ENCODE measurements at regions not wholly inside any gene's neighbourhood (a gene's known extent, or its start where the extent isn't known, plus 50 kb on each side); places are given as distances from the start of the nearest gene placed in this dataset.

- Mint-ChIP-seq H3K36me3 (no peaks in the 10 kb centered on the region), H3K4me1 (ENCODE audit: low read depth) (no peaks in the 10 kb centered on the region), H3K27me3 (no peaks in the 10 kb centered on the region), H3K4me3 (no peak overlapping the region), H3K27ac (no peak overlapping the region), H3K9me3 (ENCODE audit: low read depth) (no peaks in the 10 kb centered on the region)
Measured at GRCh38 chr2:16473575-16473974, 192.1 kb downstream of the CYRIA start.

DNA sequence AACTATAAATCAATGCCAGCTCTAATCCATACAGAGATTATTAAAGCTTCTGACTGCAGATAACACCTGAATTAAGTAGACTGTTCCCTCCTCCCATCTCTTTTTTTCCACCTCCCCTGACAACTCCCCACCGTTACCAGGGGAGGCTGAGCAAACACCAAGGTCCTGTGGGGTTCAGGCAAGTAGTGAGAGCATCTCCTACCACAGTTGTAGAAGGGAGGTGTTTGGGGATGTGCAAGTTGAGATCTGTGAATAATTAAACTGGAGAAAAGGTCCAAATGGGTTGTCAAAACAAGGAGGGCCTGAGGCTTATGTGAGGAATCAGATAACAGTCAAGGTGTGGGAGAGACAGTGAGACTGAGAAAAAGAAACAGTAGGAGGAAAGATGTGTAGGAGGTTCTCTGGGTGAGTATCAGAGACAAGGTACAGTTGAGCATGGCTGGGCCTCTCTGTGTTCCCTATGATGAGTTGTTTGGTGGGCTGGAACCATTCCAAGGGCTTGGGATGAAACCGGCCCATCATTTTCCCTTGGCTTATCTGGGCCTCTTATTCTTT is 194.6 kb downstream of the CYRIA start:
- no peak overlapping the region for H3K27ac Mint-ChIP-seq
- H3K4me1 Mint-ChIP-seq (ENCODE audit: low read depth), result no peaks in the 10 kb centered on the region
- no peaks in the 10 kb centered on the region for H3K27me3 Mint-ChIP-seq
- no peaks in the 10 kb centered on the region for H3K9me3 Mint-ChIP-seq (ENCODE audit: low read depth)
- H3K4me3 Mint-ChIP-seq, result no peak overlapping the region
- no peaks in the 10 kb centered on the region for H3K36me3 Mint-ChIP-seq

GRCh38 chr2:16466821-16467151 is 198.8 kb downstream of the CYRIA start:
- Mint-ChIP-seq H3K27ac (no peak overlapping the region), H3K4me1 (ENCODE audit: low read depth) (no peaks in the 10 kb centered on the region), H3K9me3 (ENCODE audit: low read depth) (no peaks in the 10 kb centered on the region), H3K27me3 (peaks cover 11% of the 10 kb centered on the region), H3K4me3 (no peak overlapping the region), H3K36me3 (no peaks in the 10 kb centered on the region)

DNA sequence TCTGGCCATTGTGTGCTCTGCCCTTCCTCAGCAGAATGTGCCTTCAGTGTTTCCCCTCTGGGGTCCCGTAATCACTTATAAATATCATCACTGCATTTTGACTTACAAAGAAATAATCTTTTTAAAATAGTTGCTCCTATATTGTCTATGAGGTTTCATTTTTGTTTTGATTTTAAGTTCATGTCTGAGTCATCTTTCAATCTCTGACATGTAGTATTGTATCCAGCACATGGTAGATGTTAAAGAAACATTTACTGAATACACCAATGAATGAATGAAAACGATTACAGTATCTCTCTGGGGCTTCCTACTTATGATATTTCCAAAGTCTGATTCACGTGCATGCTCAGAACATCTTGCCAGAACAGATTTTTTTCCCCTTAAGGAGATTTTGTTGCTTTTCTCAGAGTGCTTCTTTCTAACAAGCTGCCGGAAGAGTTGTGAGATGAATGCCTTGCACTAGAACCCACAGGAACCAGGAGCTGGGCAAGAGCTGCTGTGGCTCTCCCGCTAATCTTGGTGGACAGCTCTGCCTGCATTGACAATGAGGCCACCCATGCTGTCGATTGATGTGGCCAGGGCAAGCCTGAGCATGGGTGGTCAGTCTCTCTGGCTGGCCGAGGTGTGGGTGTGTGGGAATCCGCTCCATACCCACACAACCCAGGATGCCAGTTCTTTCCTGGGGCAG is 199.4 kb downstream of the CYRIA start:
- Mint-ChIP-seq H3K4me3 (no peak overlapping the region), H3K9me3 (ENCODE audit: low read depth) (no peaks in the 10 kb centered on the region), H3K27me3 (peaks cover 11% of the 10 kb centered on the region), H3K36me3 (no peaks in the 10 kb centered on the region), H3K4me1 (ENCODE audit: low read depth) (no peaks in the 10 kb centered on the region), H3K27ac (no peak overlapping the region)

- no peaks in the 10 kb centered on the region for H3K36me3 Mint-ChIP-seq
Measured at GRCh38 chr2:16464641-16465040, 201.0 kb downstream of the CYRIA start.

DNA sequence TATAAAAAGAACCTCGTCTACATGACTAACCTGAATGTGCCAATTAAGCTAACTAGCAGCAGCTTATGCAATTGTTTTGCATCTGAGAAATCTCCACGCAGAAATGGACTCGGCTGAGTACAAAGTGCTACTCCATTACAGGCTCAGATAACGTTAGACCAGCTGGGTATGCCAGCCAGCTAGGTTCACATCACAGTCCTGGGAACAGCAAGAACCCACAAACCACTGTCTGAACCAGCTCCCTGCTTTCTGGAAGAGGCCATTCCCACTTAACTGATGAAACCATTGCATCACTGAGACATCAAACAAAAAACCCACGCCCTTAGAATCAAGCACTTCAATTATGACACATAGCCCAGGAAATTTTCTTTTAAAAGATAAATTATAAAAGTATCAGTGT is 202.7 kb downstream of the CYRIA start:
- H3K27ac Mint-ChIP-seq, result no peak overlapping the region
- H3K4me3 Mint-ChIP-seq, result no peak overlapping the region
- no peaks in the 10 kb centered on the region for H3K4me1 Mint-ChIP-seq (ENCODE audit: low read depth)
- no peaks in the 10 kb centered on the region for H3K9me3 Mint-ChIP-seq (ENCODE audit: low read depth)
- H3K27me3 Mint-ChIP-seq, result peaks cover 11% of the 10 kb centered on the region
- H3K36me3 Mint-ChIP-seq, result no peaks in the 10 kb centered on the region

More at GRCh38 chr2:16464641-16465040, 201.0 kb downstream of the CYRIA start:
- Mint-ChIP-seq H3K4me3 (no peak overlapping the region), H3K27ac (no peak overlapping the region), H3K9me3 (ENCODE audit: low read depth) (no peaks in the 10 kb centered on the region), H3K27me3 (peaks cover 11% of the 10 kb centered on the region), H3K4me1 (ENCODE audit: low read depth) (no peaks in the 10 kb centered on the region)

GRCh38 chr2:16461672-16462071 is 204.0 kb downstream of the CYRIA start:
- no peaks in the 10 kb centered on the region for H3K36me3 Mint-ChIP-seq
- H3K27ac Mint-ChIP-seq, result no peak overlapping the region
- H3K9me3 Mint-ChIP-seq (ENCODE audit: low read depth), result no peaks in the 10 kb centered on the region
- H3K4me3 Mint-ChIP-seq, result no peak overlapping the region
- peaks cover 11% of the 10 kb centered on the region for H3K27me3 Mint-ChIP-seq
- H3K4me1 Mint-ChIP-seq (ENCODE audit: low read depth), result no peaks in the 10 kb centered on the region

- Mint-ChIP-seq H3K27me3 (peaks cover 10% of the 10 kb centered on the region), H3K4me3 (no peak overlapping the region), H3K9me3 (ENCODE audit: low read depth) (no peaks in the 10 kb centered on the region), H3K27ac (no peak overlapping the region), H3K36me3 (no peaks in the 10 kb centered on the region), H3K4me1 (ENCODE audit: low read depth) (no peaks in the 10 kb centered on the region)
Measured at GRCh38 chr2:16459606-16460005, 206.0 kb downstream of the CYRIA start.

- Mint-ChIP-seq H3K27me3 (no peaks in the 10 kb centered on the region), H3K27ac (no peak overlapping the region), H3K4me1 (ENCODE audit: low read depth) (no peaks in the 10 kb centered on the region), H3K36me3 (no peaks in the 10 kb centered on the region), H3K4me3 (no peak overlapping the region), H3K9me3 (ENCODE audit: low read depth) (no peaks in the 10 kb centered on the region)
Measured at GRCh38 chr2:16454621-16455020, 211.0 kb downstream of the CYRIA start.

DNA sequence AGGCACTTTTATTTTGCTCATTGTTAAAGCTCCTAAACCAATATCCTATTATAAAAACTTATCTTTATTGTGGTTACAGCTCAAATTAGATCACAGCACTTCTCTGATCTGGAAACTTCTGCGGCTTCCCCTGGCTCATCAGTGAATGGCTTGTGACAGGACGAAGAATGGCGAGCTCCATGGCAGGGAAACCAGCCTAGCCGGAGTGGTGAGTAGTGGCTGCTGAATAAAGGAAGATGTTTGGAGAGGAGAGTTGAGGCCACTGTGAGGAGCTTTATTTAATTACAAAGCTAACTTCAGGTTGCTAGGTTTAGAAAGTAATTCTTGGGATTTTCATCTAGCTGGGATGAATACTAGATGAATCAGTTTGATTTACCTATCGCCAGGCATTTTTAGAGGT is 213.5 kb downstream of the CYRIA start:
- no peaks in the 10 kb centered on the region for H3K36me3 Mint-ChIP-seq

GRCh38 chr2:16446706-16447105 is 218.9 kb downstream of the CYRIA start:
- Mint-ChIP-seq H3K27me3 (peaks cover under 1% of the 10 kb centered on the region), H3K4me1 (ENCODE audit: low read depth) (no peaks in the 10 kb centered on the region), H3K36me3 (no peaks in the 10 kb centered on the region), H3K27ac (no peak overlapping the region), H3K9me3 (ENCODE audit: low read depth) (no peaks in the 10 kb centered on the region), H3K4me3 (no peak overlapping the region)

More for the DNA sequence above, 213.5 kb downstream of the CYRIA start:
- H3K27ac Mint-ChIP-seq, result no peak overlapping the region
- H3K4me3 Mint-ChIP-seq, result no peak overlapping the region
- H3K9me3 Mint-ChIP-seq (ENCODE audit: low read depth), result no peaks in the 10 kb centered on the region
- no peaks in the 10 kb centered on the region for H3K27me3 Mint-ChIP-seq
- H3K4me1 Mint-ChIP-seq (ENCODE audit: low read depth), result no peaks in the 10 kb centered on the region

- H3K4me1 Mint-ChIP-seq (ENCODE audit: low read depth), result no peaks in the 10 kb centered on the region
- peaks cover 5% of the 10 kb centered on the region for H3K27me3 Mint-ChIP-seq
- no peaks in the 10 kb centered on the region for H3K36me3 Mint-ChIP-seq
- no peak overlapping the region for H3K27ac Mint-ChIP-seq
- no peak overlapping the region for H3K4me3 Mint-ChIP-seq
- H3K9me3 Mint-ChIP-seq (ENCODE audit: low read depth), result no peaks in the 10 kb centered on the region
Measured at GRCh38 chr2:16442971-16443370, 222.7 kb downstream of the CYRIA start.

GRCh38 chr2:16441431-16441830 is 224.2 kb downstream of the CYRIA start:
- no peaks in the 10 kb centered on the region for H3K9me3 Mint-ChIP-seq (ENCODE audit: low read depth)
- no peaks in the 10 kb centered on the region for H3K4me1 Mint-ChIP-seq (ENCODE audit: low read depth)
- peaks cover 5% of the 10 kb centered on the region for H3K27me3 Mint-ChIP-seq
- no peak overlapping the region for H3K27ac Mint-ChIP-seq
- H3K4me3 Mint-ChIP-seq, result no peak overlapping the region
- H3K36me3 Mint-ChIP-seq, result no peaks in the 10 kb centered on the region

DNA sequence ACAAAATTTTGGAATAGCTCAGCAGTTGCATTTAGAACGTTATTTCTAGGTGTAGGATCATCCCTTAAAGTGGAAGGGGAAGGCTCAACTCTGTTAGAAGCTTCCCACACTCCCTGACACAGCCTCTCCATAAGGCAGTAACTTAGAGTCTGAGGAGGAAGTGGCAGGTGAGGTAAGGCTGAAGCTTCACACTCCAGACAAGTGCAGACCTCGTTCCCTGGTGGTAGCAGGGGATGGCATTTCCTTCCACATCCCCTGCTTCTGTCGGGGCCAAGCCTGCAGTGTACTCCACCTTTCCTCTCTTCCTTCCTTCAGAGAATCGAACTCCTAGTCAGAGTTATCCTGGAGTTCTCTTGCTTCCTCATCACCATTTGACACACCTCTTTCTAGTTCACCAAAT is 224.7 kb downstream of the CYRIA start:
- Mint-ChIP-seq H3K36me3 (no peaks in the 10 kb centered on the region), H3K4me1 (ENCODE audit: low read depth) (no peaks in the 10 kb centered on the region)

GRCh38 chr2:16438613-16439321 is 226.9 kb downstream of the CYRIA start:
- Mint-ChIP-seq H3K4me1 (ENCODE audit: low read depth) (no peaks in the 10 kb centered on the region), H3K4me3 (no peak overlapping the region), H3K27ac (no peak overlapping the region), H3K9me3 (ENCODE audit: low read depth) (no peaks in the 10 kb centered on the region), H3K27me3 (peaks cover 5% of the 10 kb centered on the region), H3K36me3 (no peaks in the 10 kb centered on the region)

More for the DNA sequence above, 224.7 kb downstream of the CYRIA start:
- no peak overlapping the region for H3K4me3 Mint-ChIP-seq
- peaks cover 5% of the 10 kb centered on the region for H3K27me3 Mint-ChIP-seq
- H3K27ac Mint-ChIP-seq, result no peak overlapping the region
- H3K9me3 Mint-ChIP-seq (ENCODE audit: low read depth), result no peaks in the 10 kb centered on the region

All from activated naive CD8-positive, alpha-beta T cell (primary cell).